ENCODE measurements at regions not wholly inside any gene's neighbourhood (a gene's known extent, or its start where the extent isn't known, plus 50 kb on each side); places are given as distances from the start of the nearest gene placed in this dataset.
"Not testable (repeated sequence)": the region's sequence is repeated elsewhere in the genome, so short reads cannot be mapped to it uniquely, and the experiment has no call there.

- BruUV-seq (replicated peaks), result no TSS peak
Measured at GRCh38 chr6:125453516-125453915, 151.7 kb upstream of the HDDC2 start.

GRCh38 chr6:125454351-125454750, 152.6 kb upstream of the HDDC2 start:
- in situ Hi-C loops (cut with MboI) (no loop called here), intact Hi-C loops (cut with micrococcal nuclease) (no loop called here)
- ChIA-PET CTCF (ENCODE audit: low intra/inter-chr PET ratio) (no interaction called here), POLR2A (no interaction called here)
- Histone ChIP-seq H3K9me1 (ENCODE audit: control insufficient read depth, insufficient read depth, low read length) (no peaks in the 10 kb centered on the region), H2AFZ (ENCODE audit: low read depth, low read length) (no peak overlapping the region), H3K27me3 (ENCODE audit: control insufficient read depth in 2 of 2, insufficient read depth in 2 of 2, low read length in 2 of 2) (no peaks in the 10 kb centered on the region), H3K36me3 (ENCODE audit: control insufficient read depth, insufficient read depth, low read length) (no peaks in the 10 kb centered on the region), H3K79me2 (ENCODE audit: control insufficient read depth, insufficient read depth, low read length) (no peaks in the 10 kb centered on the region), H4K20me1 (replicated peaks; ENCODE audit: control insufficient read depth, insufficient read depth, low read length) (no peaks in the 10 kb centered on the region), H3K4me1 (replicated peaks in 1 of 2; ENCODE audit: control insufficient read depth in 2 of 2, insufficient read depth in 2 of 2, low read length in 2 of 2) (no peaks in the 10 kb centered on the region), H3K4me2 (ENCODE audit: insufficient read depth, low read length) (no peak overlapping the region), H3K9me3 (replicated peaks; ENCODE audit: control insufficient read depth, insufficient read depth, low read depth, low read length) (no peaks in the 10 kb centered on the region), H3K9ac (ENCODE audit: insufficient read depth in 1 of 2, low read depth in 2 of 2, low read length in 2 of 2) (no peak overlapping the region), H3K4me3 (no peak overlapping the region), H3K27ac (ENCODE audit: extremely low read depth, low read depth, low read length) (no peak overlapping the region)
- DNase-seq (ENCODE audit: extremely low read depth in 1 of 4, low spot score in 3 of 4) (no peak), ATAC-seq (no peak), FAIRE-seq (no peak)
- WGBS (ENCODE audit: insufficient coverage, low coverage, missing lambda C conversion rate), result 0% methylated on average over 1 of the region's 1 CpG
- BruUV-seq (replicated peaks), result no TSS peak
- TF ChIP-seq, protein P1, sequence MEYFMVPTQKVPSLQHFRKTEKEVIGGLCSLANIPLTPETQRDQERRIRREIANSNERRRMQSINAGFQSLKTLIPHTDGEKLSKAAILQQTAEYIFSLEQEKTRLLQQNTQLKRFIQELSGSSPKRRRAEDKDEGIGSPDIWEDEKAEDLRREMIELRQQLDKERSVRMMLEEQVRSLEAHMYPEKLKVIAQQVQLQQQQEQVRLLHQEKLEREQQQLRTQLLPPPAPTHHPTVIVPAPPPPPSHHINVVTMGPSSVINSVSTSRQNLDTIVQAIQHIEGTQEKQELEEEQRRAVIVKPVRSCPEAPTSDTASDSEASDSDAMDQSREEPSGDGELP (CRISPR knock-in tag; IDR thresholded peaks at IDR 0.05; ENCODE audit: borderline replicate concordance), result no peak
- TF ChIP-seq ATF6 (CRISPR knock-in tag; IDR thresholded peaks at IDR 0.05) (no peak), ZNF41 (CRISPR knock-in tag; conservative IDR thresholded peaks at IDR 0.05) (no peak), RAD51 (IDR thresholded peaks at IDR 0.05; ENCODE audit: borderline replicate concordance, low read depth) (no peak)

More at GRCh38 chr6:125453516-125453915, 151.7 kb upstream of the HDDC2 start:
- Histone ChIP-seq H3K4me1 (replicated peaks in 1 of 2; ENCODE audit: control insufficient read depth in 2 of 2, insufficient read depth in 2 of 2, low read length in 2 of 2) (no peaks in the 10 kb centered on the region), H3K9ac (ENCODE audit: insufficient read depth in 1 of 2, low read depth in 2 of 2, low read length in 2 of 2) (no peak overlapping the region), H3K36me3 (ENCODE audit: control insufficient read depth, insufficient read depth, low read length) (no peaks in the 10 kb centered on the region), H3K27me3 (ENCODE audit: control insufficient read depth in 2 of 2, insufficient read depth in 2 of 2, low read length in 2 of 2) (no peaks in the 10 kb centered on the region), H3K4me3 (no peak overlapping the region), H3K79me2 (ENCODE audit: control insufficient read depth, insufficient read depth, low read length) (no peaks in the 10 kb centered on the region), H2AFZ (ENCODE audit: low read depth, low read length) (no peak overlapping the region), H3K9me3 (replicated peaks; ENCODE audit: control insufficient read depth, insufficient read depth, low read depth, low read length) (no peaks in the 10 kb centered on the region), H4K20me1 (replicated peaks; ENCODE audit: control insufficient read depth, insufficient read depth, low read length) (no peaks in the 10 kb centered on the region), H3K4me2 (ENCODE audit: insufficient read depth, low read length) (no peak overlapping the region), H3K9me1 (ENCODE audit: control insufficient read depth, insufficient read depth, low read length) (no peaks in the 10 kb centered on the region), H3K27ac (ENCODE audit: extremely low read depth, low read depth, low read length) (no peak overlapping the region)
- TF ChIP-seq POLR2AphosphoS5 (IDR thresholded peaks at IDR 0.05; ENCODE audit: control insufficient read depth, insufficient read depth, low read depth, low read length), result no peak
- WGBS (ENCODE audit: insufficient coverage, low coverage, missing lambda C conversion rate), result 2% methylated on average over 4 of the region's 4 CpGs
- ChIA-PET CTCF (ENCODE audit: low intra/inter-chr PET ratio) (no interaction called here), POLR2A (no interaction called here)
- no peak for FAIRE-seq
- intact Hi-C loops (cut with micrococcal nuclease) (no loop called here), in situ Hi-C loops (cut with MboI) (no loop called here)
- no peak for ATAC-seq
- no peak for DNase-seq (ENCODE audit: extremely low read depth in 1 of 4, low spot score in 3 of 4)

DNA sequence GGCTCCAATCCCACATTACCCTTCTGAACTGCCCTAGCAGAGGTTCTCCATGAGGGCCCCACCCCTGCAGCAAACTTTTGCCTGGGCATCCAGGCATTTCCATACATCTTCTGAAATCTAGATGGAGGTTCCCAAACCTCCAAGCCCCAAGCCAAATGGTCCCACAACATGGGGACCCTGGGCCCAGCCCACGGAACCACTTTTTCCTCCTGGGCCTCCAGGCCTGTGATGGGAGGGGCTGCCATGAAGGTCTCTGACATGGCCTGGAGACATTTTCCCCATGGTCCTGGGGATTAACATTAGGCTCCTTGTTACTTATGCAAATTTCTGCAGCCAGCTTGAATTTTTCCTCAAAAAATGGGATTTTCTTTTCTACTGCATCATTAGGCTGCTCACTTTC, 156.7 kb upstream of the HDDC2 start:
- CTCF ChIA-PET (ENCODE audit: low intra/inter-chr PET ratio); POLR2A ChIA-PET; ATAC-seq; BruUV-seq (replicated peaks); H3K9ac ChIP-seq (ENCODE audit: insufficient read depth in 1 of 2, low read depth in 2 of 2, low read length in 2 of 2); H3K4me3 ChIP-seq; H3K4me1 ChIP-seq (replicated peaks in 1 of 2; ENCODE audit: control insufficient read depth in 2 of 2, insufficient read depth in 2 of 2, low read length in 2 of 2); H3K4me2 ChIP-seq (ENCODE audit: insufficient read depth, low read length); H3K9me3 ChIP-seq (replicated peaks; ENCODE audit: control insufficient read depth, insufficient read depth, low read depth, low read length); FAIRE-seq; DNase-seq (ENCODE audit: extremely low read depth in 1 of 4, low spot score in 3 of 4); H2AFZ ChIP-seq (ENCODE audit: low read depth, low read length); H4K20me1 ChIP-seq (replicated peaks; ENCODE audit: control insufficient read depth, insufficient read depth, low read length); in situ Hi-C loops (cut with MboI); H3K36me3 ChIP-seq (ENCODE audit: control insufficient read depth, insufficient read depth, low read length); H3K27ac ChIP-seq (ENCODE audit: extremely low read depth, low read depth, low read length); H3K79me2 ChIP-seq (ENCODE audit: control insufficient read depth, insufficient read depth, low read length); H3K27me3 ChIP-seq (ENCODE audit: control insufficient read depth in 2 of 2, insufficient read depth in 2 of 2, low read length in 2 of 2); H3K9me1 ChIP-seq (ENCODE audit: control insufficient read depth, insufficient read depth, low read length); intact Hi-C loops (cut with micrococcal nuclease): not testable (repeated sequence)
- WGBS (ENCODE audit: insufficient coverage, low coverage, missing lambda C conversion rate), result 0% methylated on average over 1 of the region's 1 CpG
